Adrenal gland (tissue), 9 donors: ENCODE measurements at regions not wholly inside any gene's neighbourhood (a gene's known extent, or its start where the extent isn't known, plus 50 kb on each side); places are given as distances from the start of the nearest gene placed in this dataset.

ENCODE experiments used
- DNase-seq, 7 donors: peaks; one replicate each; pipeline ENCODE4 v3.0.0-alpha.2; 2019 to 2020
- H3K27ac ChIP-seq, 5 donors: fragments of 200-600 bp; sonication (generic) in 4 of 5; 1 replicate in 3 of 5; 2 replicates in 2 of 5; pipeline versions ENCODE4 v1.5.1 to v1.8.0; 2016 to 2020; ENCODE audit warnings: mild to moderate bottlenecking in 1 of 5
- H3K27me3 ChIP-seq: fragments of 200-600 bp; 2 replicates; pipeline ENCODE4 v1.8.0; 2021
- H3K36me3 ChIP-seq, 2 donors: fragments of 200-600 bp; replicated peaks in 1 of 2; 1 replicate in 1 of 2; 2 replicates in 1 of 2; pipeline versions ENCODE4 v1.5.1 to v1.8.0; 2018 to 2022
- H3K4me1 ChIP-seq, 2 donors: fragments of 200-600 bp; replicated peaks in 1 of 2; 1 replicate in 1 of 2; 2 replicates in 1 of 2; pipeline versions ENCODE4 v1.5.1 to v1.8.0; 2018 to 2021
- H3K4me3 ChIP-seq, 4 donors: fragments of 200-600 bp; sonication (generic) in 3 of 4; one replicate each; pipeline ENCODE4 v1.5.1; 2016 to 2018
- H3K9me3 ChIP-seq, 3 donors: fragments of 200-600 bp; sonication (generic) in 1 of 3; replicated peaks in 1 of 3; 1 replicate in 2 of 3; 2 replicates in 1 of 3; pipeline versions ENCODE4 v1.5.1 to v1.8.0; 2016 to 2021
- CTCF ChIP-seq, 6 experiments: fragments of 450-650 bp in 4 of 6; fragments of 200-600 bp in 2 of 6; sonication (generic) in 1 of 6; IDR thresholded peaks; 1 replicate in 5 of 6; 2 replicates in 1 of 6; pipeline versions ENCODE4 v1.5.1 to v1.8.0; 2016 to 2021; ENCODE audit warnings: antibody characterized with exemption in 6 of 6, mild to moderate bottlenecking in 2 of 6, moderate library complexity in 1 of 6
- POLR2A ChIP-seq, 2 donors: fragments of 450-650 bp; IDR thresholded peaks; one replicate each; pipeline ENCODE4 v1.6.1; 2017; ENCODE audit warnings: antibody characterized with exemption in 2 of 2, mild to moderate bottlenecking in 2 of 2, moderate library complexity in 1 of 2
- WGBS, 4 donors: extraction: QIAGEN DNeasy Blood & Tissue Kit in 2 of 4; methylation state at CpG; one replicate each; pipeline versions ENCODE4 v1.1.5 to v1.1.7; 2013 to 2017; 5-methylcytosine and 5-hydroxymethylcytosine counted together
- intact Hi-C, 2 donors: fragments of 100-400 bp; cut with DNase I; formaldehyde crosslinking; loops; one replicate each; pipeline versions ENCODE4 v1.14.1 to v1.15.0; 2022 to 2023
- donor health status: healthy with polysubstance abuse.
- donor health status: Bipolar disorder and iron deficiency.
- donor health status: DM: yes; HTN: yes; CAD: no.
- donor health status: DM: no; HTN: no; CAD: no.
- donor health status: DM: no; HTN: no; CAD: no.

- no peaks in the 10 kb centered on the region for H3K27me3 ChIP-seq
- WGBS, 4 donors, result 76 to 86% (median 81%) methylated on average over 8 of the region's 8 CpGs
- intact Hi-C loops, result no loop called here
- TF ChIP-seq POLR2A (IDR thresholded peaks at IDR 0.05) (no peak), CTCF (IDR thresholded peaks at IDR 0.05) (no peak)
- H3K36me3 ChIP-seq, result no peaks in the 10 kb centered on the region
- DNase-seq, result no peak
- no peak overlapping the region for H3K27ac ChIP-seq
- no peaks in the 10 kb centered on the region for H3K4me1 ChIP-seq
- no peak overlapping the region for H3K4me3 ChIP-seq
- no peaks in the 10 kb centered on the region for H3K9me3 ChIP-seq
Measured at GRCh38 chr3:43970351-43970750, 271.3 kb upstream of the TOPAZ1 start.

- DNase-seq, result no peak
Measured at GRCh38 chr3:43970920-43971319, 270.8 kb upstream of the TOPAZ1 start.

GRCh38 chr3:43971486-43971885, 270.2 kb upstream of the TOPAZ1 start:
- DNase-seq, result no peak

More at GRCh38 chr3:43970920-43971319, 270.8 kb upstream of the TOPAZ1 start:
- Histone ChIP-seq H3K27me3 (no peaks in the 10 kb centered on the region), H3K4me3 (no peak overlapping the region), H3K27ac (no peak overlapping the region), H3K36me3 (no peaks in the 10 kb centered on the region), H3K4me1 (no peaks in the 10 kb centered on the region), H3K9me3 (no peaks in the 10 kb centered on the region)
- no peak for TF ChIP-seq POLR2A (IDR thresholded peaks at IDR 0.05)
- no peak for TF ChIP-seq CTCF (IDR thresholded peaks at IDR 0.05)
- 34 to 58% (median 46%) methylated on average over 3 to 4 of the region's 4 CpGs for WGBS, 4 donors
- intact Hi-C loops, result no loop called here

GRCh38 chr3:43978708-43979107, 263.0 kb upstream of the TOPAZ1 start:
- no peaks in the 10 kb centered on the region for H3K27me3 ChIP-seq
- H3K27ac ChIP-seq, result no peak overlapping the region
- no peaks in the 10 kb centered on the region for H3K4me1 ChIP-seq
- H3K36me3 ChIP-seq, result no peaks in the 10 kb centered on the region
- no peak for TF ChIP-seq POLR2A (IDR thresholded peaks at IDR 0.05)
- H3K9me3 ChIP-seq, result no peaks in the 10 kb centered on the region
- no peak for DNase-seq
- no peak overlapping the region for H3K4me3 ChIP-seq
- intact Hi-C loops, result no loop called here
- WGBS, 4 donors, result 23 to 34% (median 27%) methylated on average over 2 of the region's 2 CpGs

More at GRCh38 chr3:43971486-43971885, 270.2 kb upstream of the TOPAZ1 start:
- Histone ChIP-seq H3K9me3 (no peaks in the 10 kb centered on the region), H3K27ac (no peak overlapping the region), H3K27me3 (no peaks in the 10 kb centered on the region), H3K4me1 (no peaks in the 10 kb centered on the region), H3K4me3 (no peak overlapping the region), H3K36me3 (no peaks in the 10 kb centered on the region)
- TF ChIP-seq CTCF (IDR thresholded peaks at IDR 0.05) (no peak), POLR2A (IDR thresholded peaks at IDR 0.05) (no peak)
- intact Hi-C loops, result no loop called here

- no peak for DNase-seq
- H3K27ac ChIP-seq, result no peak overlapping the region
- TF ChIP-seq POLR2A (IDR thresholded peaks at IDR 0.05) (no peak), CTCF (IDR thresholded peaks at IDR 0.05) (no peak)
- H3K36me3 ChIP-seq, result no peaks in the 10 kb centered on the region
- H3K4me3 ChIP-seq, result no peak overlapping the region
- no peaks in the 10 kb centered on the region for H3K9me3 ChIP-seq
- H3K4me1 ChIP-seq, result no peaks in the 10 kb centered on the region
- 82 to 87% (median 85%) methylated on average over 3 of the region's 3 CpGs for WGBS, 4 donors
- H3K27me3 ChIP-seq, result no peaks in the 10 kb centered on the region
- intact Hi-C loops, result no loop called here
Measured at GRCh38 chr3:43979645-43980044, 262.0 kb upstream of the TOPAZ1 start.
